A673 (cell line): ENCODE measurements at regions not wholly inside any gene's neighbourhood (a gene's known extent, or its start where the extent isn't known, plus 50 kb on each side); places are given as distances from the start of the nearest gene placed in this dataset.
A peak's percentile ranks its signal among the peaks of the same experiment; 100 is the strongest.

Experiments
- BruUV-seq: library from RNA; stranded (reverse); fragments of 400-500 nt; replicated peaks from 2 replicates; lab custom pipeline; 2021; lab: Mats Ljungman, UMichigan
- CTCF ChIA-PET: fragments of 300-600 bp; sonication (Branson Sonifier 250); formaldehyde crosslinking; loops from one replicate; lab custom pipeline; 2022; ENCODE audit warnings: antibody characterized with exemption; lab: Charles Lee
- POLR2A ChIA-PET: fragments of 300-600 bp; sonication (Branson Sonifier 250); formaldehyde crosslinking; loops from one replicate; lab custom pipeline; 2022; ENCODE audit warnings: antibody characterized with exemption; ENCODE audit not compliant: low non-redundant PET; lab: Charles Lee
- DNase-seq: peaks from one replicate; pipeline ENCODE4 v3.0.0-alpha.2; 2015; ENCODE audit warnings: low spot score
- H3K27ac ChIP-seq: fragments of 200-600 bp; sonication (generic); 2 replicates; pipeline ENCODE4 v1.5.1; 2016; ENCODE audit warnings: mixed run types, low read depth, mild to moderate bottlenecking, mixed read lengths, antibody characterized with exemption, low read length; ENCODE audit not compliant: poor library complexity, severe bottlenecking
- H3K27me3 ChIP-seq: fragments of 200-600 bp; sonication (generic); replicated peaks from 2 replicates; pipeline ENCODE4 v1.6.1; 2017; ENCODE audit warnings: mixed run types, low read depth, mild to moderate bottlenecking, mixed read lengths, antibody characterized with exemption, low read length; ENCODE audit not compliant: insufficient read depth, poor library complexity
- H3K36me3 ChIP-seq: fragments of 200-600 bp; sonication (generic); 2 replicates; pipeline ENCODE4 v1.6.1; 2016; ENCODE audit warnings: mixed run types, mild to moderate bottlenecking, mixed read lengths, antibody characterized with exemption, low read length; ENCODE audit not compliant: insufficient read depth, poor library complexity, severe bottlenecking
- H3K4me1 ChIP-seq: fragments of 200-600 bp; sonication (generic); 2 replicates; pipeline ENCODE4 v1.6.1; 2017; ENCODE audit warnings: mixed run types, mild to moderate bottlenecking, mixed read lengths, antibody characterized with exemption, low read length; ENCODE audit not compliant: insufficient read depth, poor library complexity, severe bottlenecking
- H3K4me3 ChIP-seq: fragments of 200-600 bp; sonication (generic); 2 replicates; pipeline ENCODE4 v1.5.1; 2016; ENCODE audit warnings: low read depth, mixed run types, mild to moderate bottlenecking, mixed read lengths, low read length; ENCODE audit not compliant: poor library complexity, severe bottlenecking
- H3K9me3 ChIP-seq: fragments of 200-600 bp; sonication (generic); 2 replicates; pipeline ENCODE4 v1.6.1; 2016; ENCODE audit warnings: mixed run types, low read depth, mild to moderate bottlenecking, mixed read lengths, antibody characterized with exemption, low read length; ENCODE audit not compliant: poor library complexity, severe bottlenecking
- EZH2 ChIP-seq: fragments of 200-600 bp; sonication (generic); IDR thresholded peaks from 2 replicates; pipeline ENCODE4 v1.6.1; 2017; ENCODE audit warnings: borderline replicate concordance, low read depth, mild to moderate bottlenecking, mixed read lengths, antibody characterized with exemption, low read length; ENCODE audit not compliant: poor library complexity, severe bottlenecking
- intact Hi-C: fragments of 100-400 bp; cut with micrococcal nuclease; formaldehyde crosslinking; loops from one replicate; pipeline ENCODE4 v1.10.0; 2022; ENCODE audit not compliant: unreplicated experiment
- TF ChIP-seq, protein P1 (sequence below): fragments of 300-800, 200-600 bp; sonication (generic); conservative IDR thresholded peaks from 2 replicates; pipeline ENCODE4 v1.5.1; 2017; ENCODE audit warnings: low read depth, mild to moderate bottlenecking, antibody characterized with exemption, low read length, moderate library complexity, mixed read lengths

DNA sequence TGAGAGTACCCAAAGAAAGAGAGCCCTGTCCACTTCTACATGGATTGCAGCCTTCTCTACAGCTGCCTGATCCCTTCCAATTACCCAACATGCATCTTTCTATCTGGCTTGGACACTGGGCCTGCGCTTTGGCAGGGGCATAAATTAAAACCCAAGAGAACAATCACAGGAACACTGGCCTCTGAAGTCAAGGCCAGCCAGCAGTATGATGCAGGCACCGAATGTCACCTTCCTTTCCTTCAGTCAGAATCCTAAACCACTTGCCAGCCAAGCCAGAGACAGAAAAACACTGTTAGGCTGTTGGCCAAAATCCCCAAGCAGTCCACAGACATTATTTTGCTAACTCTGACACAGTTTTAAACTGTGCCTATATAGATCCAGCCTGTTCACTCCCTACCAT lies 113.7 kb downstream of the DUSP6 start:
- H3K4me3 ChIP-seq, result no peak overlapping the region
- H3K27ac ChIP-seq, result peak overlapping the region; percentile 22
- H3K36me3 ChIP-seq, result no peaks in the 10 kb centered on the region
- ChIA-PET POLR2A (no interaction called here), CTCF (no interaction called here)
- intact Hi-C loops, result no loop called here
- DNase-seq, result no peak
- TF ChIP-seq EZH2, result no peak
- TF ChIP-seq, protein P1, sequence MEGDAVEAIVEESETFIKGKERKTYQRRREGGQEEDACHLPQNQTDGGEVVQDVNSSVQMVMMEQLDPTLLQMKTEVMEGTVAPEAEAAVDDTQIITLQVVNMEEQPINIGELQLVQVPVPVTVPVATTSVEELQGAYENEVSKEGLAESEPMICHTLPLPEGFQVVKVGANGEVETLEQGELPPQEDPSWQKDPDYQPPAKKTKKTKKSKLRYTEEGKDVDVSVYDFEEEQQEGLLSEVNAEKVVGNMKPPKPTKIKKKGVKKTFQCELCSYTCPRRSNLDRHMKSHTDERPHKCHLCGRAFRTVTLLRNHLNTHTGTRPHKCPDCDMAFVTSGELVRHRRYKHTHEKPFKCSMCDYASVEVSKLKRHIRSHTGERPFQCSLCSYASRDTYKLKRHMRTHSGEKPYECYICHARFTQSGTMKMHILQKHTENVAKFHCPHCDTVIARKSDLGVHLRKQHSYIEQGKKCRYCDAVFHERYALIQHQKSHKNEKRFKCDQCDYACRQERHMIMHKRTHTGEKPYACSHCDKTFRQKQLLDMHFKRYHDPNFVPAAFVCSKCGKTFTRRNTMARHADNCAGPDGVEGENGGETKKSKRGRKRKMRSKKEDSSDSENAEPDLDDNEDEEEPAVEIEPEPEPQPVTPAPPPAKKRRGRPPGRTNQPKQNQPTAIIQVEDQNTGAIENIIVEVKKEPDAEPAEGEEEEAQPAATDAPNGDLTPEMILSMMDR, result no peak
- peaks cover 12% of the 10 kb centered on the region for H3K9me3 ChIP-seq
- no peaks in the 10 kb centered on the region for H3K27me3 ChIP-seq
- no TSS peak for BruUV-seq
- H3K4me1 ChIP-seq, result peaks cover 34% of the 10 kb centered on the region

DNA sequence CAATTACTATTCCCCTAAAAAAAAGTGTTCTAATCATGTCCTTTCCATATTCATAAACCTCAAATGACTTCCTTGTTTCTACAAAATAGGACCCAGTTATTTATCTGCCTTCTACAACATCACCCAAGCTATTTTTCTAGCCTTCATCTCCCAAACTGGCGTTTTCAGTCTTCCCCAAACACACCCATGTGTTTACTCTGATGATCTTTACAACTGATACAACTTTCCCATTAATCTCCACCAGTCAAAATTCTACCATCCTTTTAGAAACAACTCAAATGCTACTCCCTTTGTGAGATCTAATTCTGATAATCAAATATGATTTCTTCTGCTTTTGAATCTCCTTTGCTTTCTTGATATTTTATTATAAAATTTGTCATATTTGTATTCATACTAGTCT lies 114.5 kb downstream of the DUSP6 start:
- CTCF ChIA-PET, result no interaction called here
- peaks cover 12% of the 10 kb centered on the region for H3K9me3 ChIP-seq
- DNase-seq, result no peak
- BruUV-seq, result no TSS peak
- no peak overlapping the region for H3K27ac ChIP-seq
- H3K4me3 ChIP-seq, result no peak overlapping the region
- TF ChIP-seq, protein P1, result no peak
- no peak for TF ChIP-seq EZH2
- peaks cover 34% of the 10 kb centered on the region for H3K4me1 ChIP-seq
- intact Hi-C loops, result no loop called here
- POLR2A ChIA-PET, result no interaction called here
- H3K36me3 ChIP-seq, result no peaks in the 10 kb centered on the region
- H3K27me3 ChIP-seq, result no peaks in the 10 kb centered on the region

DNA sequence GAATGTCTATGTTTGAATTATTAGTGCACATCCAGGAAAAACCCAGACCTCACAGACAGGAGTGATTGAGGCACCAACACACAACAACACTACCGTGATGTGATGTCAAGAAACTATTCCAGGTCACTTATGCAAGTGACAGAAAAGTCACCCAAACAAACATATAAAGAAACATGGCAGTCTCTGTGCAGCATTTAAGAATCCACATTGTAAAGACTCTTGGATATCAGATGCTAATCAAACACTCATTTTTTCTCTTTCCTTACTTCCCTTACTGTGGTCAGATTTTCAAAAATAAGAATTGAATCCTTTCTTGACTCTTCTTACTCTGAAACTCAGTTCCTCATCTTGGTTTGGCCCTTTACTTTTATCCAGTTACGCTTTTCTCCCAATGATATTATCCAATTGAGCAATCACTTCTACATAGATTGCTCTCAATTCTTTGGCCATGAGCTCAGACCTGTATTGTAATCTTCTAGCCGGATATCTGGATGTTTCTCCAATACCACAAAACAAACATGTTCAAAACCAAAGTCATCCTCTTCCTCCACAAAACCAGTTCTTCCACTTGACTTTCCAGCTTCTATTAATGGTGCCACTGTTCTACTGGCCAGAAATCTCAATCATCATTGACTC lies 115.4 kb downstream of the DUSP6 start:
- intact Hi-C loops, result no loop called here
- ChIA-PET CTCF (no interaction called here), POLR2A (no interaction called here)
- Histone ChIP-seq H3K27me3 (no peaks in the 10 kb centered on the region), H3K4me1 (peaks cover 40% of the 10 kb centered on the region), H3K9me3 (peaks cover 11% of the 10 kb centered on the region), H3K4me3 (no peak overlapping the region), H3K36me3 (no peaks in the 10 kb centered on the region), H3K27ac (peak overlapping the region; percentile 14)
- TF ChIP-seq, protein P1, result no peak
- no peak for TF ChIP-seq EZH2
- no peak for DNase-seq
- BruUV-seq, result no TSS peak
